CD4-positive, alpha-beta T cell treated with Interleukin-2 at 100 ng/mL for 4 hours (primary cell): ENCODE measurements at regions not wholly inside any gene's neighbourhood (a gene's known extent, or its start where the extent isn't known, plus 50 kb on each side); places are given as distances from the start of the nearest gene placed in this dataset.
"Not testable (repeated sequence)": the region's sequence is repeated elsewhere in the genome, so short reads cannot be mapped to it uniquely, and the experiment has no call there.

ENCODE experiments used
- DNase-seq: peaks from one replicate; pipeline ENCODE4 v3.0.0-alpha.2; 2020; ENCODE audit warnings: low spot score

DNA sequence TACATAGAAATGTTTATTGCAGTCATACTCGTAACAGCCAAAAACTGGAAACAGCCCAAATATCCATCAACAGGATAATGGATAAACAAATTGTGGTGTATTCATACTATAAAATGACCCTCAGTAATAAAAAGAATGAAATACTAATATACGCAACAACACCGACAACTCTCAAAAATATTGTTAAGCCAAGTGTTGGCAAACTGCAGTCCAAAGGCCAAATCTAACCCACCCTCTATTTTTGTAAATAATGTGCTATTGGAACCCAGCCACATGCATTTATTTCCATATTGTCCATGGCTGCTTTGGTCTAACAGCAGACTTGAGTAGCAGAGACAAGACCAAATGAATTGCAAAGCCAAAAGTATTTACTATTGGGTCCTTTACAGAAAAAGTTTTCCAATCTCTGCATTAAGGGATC, 151.0 kb downstream of the MREG start:
- no peak for DNase-seq

GRCh38 chr2:215861607-215862350, 151.6 kb downstream of the MREG start:
- DNase-seq = no peak

DNA sequence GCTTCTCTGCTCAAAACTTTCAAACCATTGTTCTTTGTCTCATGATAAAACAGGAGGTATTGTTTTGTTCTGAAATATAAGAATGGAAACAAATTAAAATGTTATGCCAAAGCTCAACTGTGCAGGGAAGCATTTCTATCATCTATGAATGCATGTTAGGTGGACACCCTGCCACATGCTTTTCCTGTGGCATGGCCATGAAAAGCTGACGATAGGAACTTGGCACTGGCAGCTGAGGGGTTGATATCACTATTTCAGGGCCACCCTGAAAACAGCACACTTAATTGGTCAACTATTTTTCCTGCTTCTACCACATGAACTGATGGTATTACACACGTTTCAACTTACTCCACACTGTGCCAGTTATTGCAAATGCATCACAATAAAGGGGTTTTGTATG, 157.3 kb downstream of the MREG start:
- DNase-seq = no peak

DNA sequence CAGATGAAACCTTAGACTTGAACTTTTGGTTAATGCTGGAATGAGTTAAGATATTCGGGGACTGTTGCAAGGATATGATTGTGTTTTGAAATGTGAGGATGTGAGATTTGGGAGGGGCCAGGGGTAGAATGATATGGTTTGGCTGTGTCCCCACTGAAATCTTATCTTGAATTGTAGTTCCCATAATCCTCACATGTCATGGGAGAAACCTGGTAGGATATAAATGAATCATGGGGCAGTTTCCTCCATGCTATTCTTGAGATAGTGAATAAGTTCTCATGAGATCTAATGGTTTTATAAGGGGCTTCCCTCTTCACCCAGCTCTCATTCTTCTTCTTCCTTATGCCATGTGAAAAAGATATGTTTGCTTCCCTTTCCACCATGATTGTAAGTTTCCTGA, 158.0 kb downstream of the MREG start:
- not testable (repeated sequence) for DNase-seq

DNA sequence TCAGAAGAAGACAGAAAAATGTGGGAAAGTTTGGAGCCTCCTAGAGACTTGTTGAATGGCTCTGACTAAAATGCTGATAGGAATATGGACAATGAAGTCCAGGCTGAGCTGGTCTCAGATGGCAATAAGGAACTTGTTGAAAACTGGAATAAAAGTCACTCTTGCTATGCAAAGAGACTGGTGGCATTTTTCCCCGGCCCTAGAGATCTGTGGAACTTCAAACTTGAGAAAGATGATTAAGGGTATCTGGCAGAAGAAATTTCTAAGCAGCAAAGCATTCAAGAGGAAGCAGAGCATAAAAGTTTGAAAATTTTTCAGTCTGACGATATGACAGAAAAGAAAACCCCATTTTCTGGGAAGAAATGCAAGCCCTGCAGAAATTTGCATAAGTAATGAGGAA, 159.3 kb downstream of the MREG start:
- no peak for DNase-seq

GRCh38 chr2:215851696-215852095, 161.7 kb downstream of the MREG start:
- no peak for DNase-seq

DNA sequence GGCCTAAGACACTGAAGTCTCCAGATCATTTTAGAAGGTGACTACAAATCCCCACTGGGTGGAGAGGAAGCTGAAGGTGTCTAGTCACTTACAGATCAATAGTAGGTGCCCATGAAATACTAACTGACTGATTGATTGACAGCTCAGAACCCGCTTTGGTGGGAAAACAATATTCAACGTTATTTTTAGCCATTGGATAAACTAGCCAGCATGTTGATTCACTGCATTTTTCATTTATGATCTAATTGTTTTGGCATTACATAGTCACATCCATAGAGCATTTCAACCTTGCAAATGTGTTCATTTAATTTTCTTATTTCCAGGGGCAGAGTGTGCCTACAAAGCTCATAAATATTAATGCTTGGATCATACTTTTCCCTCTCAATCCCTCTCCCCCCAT, 162.3 kb downstream of the MREG start:
- no peak for DNase-seq

- no peak for DNase-seq
Measured at GRCh38 chr2:215850380-215850779, 163.0 kb downstream of the MREG start.

GRCh38 chr2:215849771-215850170, 163.6 kb downstream of the MREG start:
- DNase-seq = no peak

- DNase-seq = no peak
Measured at GRCh38 chr2:215848698-215849097, 164.7 kb downstream of the MREG start.

- no peak for DNase-seq
Measured at GRCh38 chr2:215848146-215848545, 165.2 kb downstream of the MREG start.

DNA sequence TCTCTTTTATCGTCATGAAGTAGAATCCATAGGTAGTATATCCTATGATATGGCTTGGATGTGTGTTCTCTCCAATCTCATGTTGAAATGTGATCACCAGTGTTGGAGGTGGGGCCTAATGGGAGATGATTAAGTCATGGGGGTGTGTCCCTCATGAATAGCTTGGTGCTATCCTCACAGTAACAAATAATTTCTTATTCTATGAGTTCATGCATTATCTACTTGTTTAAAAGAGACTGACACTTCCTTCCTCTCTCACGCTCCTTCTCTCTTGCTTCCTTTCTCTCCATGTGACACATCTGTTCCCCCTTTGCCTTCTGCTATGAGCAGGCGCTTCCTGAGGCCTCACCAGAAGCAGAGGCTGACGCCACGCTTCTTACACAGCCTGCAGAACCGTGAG, 165.6 kb downstream of the MREG start:
- DNase-seq = no peak

DNA sequence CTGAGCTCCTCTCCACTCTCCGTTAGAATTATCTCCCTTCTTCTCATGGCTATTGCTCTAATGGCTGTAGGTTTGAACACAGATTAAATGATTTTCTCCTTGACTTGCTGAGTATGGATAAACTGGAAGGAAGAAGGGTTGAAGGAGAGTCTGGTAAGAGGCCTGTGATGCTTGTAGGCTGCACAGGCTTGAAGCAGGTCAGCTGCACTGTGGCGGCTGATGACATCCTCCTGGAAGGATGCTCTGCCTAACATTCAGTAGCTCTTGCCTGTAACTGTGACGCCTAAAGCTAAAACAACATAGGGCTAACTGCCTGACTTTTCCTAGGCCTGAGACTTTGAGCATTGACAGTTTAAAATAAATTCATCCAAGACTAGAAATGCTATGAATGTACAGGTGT, 166.3 kb downstream of the MREG start:
- no peak for DNase-seq

- no peak for DNase-seq
Measured at GRCh38 chr2:215845839-215846586, 167.3 kb downstream of the MREG start.

DNA sequence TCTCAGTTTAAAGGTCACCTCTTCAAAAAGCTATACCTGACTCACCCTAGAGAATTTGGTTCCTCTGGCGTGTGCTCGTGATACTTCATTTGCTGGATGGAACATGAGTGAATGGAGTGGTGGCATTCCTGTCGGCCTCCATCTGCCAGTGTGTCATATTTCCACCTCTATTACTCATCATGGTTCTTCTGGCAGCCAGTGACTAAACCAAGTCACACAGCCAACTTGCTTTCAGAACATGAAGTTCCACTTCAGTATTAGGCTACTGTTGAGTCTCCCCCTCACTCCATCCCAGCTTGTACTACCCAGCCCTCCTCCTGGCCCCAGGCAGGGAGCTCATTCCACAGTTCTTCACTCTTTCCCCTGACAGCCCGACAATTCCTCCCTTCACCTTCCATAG, 169.8 kb downstream of the MREG start:
- no peak for DNase-seq

- DNase-seq = no peak
Measured at GRCh38 chr2:215841175-215841816, 172.1 kb downstream of the MREG start.

DNA sequence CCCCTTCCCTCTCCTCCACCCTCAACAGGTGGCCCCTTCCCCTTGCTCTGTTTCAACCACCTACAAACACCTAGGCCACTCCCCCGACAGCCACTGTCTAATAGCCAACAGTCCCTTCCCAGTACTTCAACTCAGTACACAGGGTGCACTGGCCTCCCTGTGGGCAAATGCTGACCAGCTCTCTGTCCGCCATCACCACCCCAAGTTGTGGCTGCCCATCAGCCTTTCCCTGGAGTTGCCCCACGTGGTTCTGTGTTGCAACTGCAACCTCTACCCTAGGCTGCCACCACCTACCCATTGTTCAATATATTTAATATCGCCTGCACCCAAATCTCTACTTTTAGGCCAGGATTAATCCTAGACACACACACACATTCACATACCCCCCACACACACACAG, 173.5 kb downstream of the MREG start:
- no peak for DNase-seq

- no peak for DNase-seq
Measured at GRCh38 chr2:215839309-215839708, 174.0 kb downstream of the MREG start.

DNA sequence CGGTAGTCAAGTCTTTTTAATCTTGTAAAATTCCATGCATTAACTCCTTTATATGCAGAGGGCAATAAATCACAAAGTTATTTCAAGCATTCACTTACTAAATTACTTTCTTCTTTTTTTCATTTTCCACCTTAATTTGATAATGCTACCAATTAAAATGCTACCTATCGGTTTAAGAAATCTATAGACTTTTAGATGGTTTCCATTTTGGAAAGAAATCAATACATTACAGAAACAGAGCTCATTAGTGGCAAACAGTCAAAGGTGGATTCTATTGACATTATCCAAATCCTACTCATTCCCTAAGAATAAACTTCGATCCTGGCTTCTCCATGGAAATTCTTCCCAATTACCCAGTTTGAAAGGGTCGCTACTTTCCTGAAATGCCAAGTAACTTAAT, 176.5 kb downstream of the MREG start:
- no peak for DNase-seq

GRCh38 chr2:215835657-215836056, 177.7 kb downstream of the MREG start:
- DNase-seq = no peak

- DNase-seq = no peak
Measured at GRCh38 chr2:215835231-215835630, 178.1 kb downstream of the MREG start.

DNA sequence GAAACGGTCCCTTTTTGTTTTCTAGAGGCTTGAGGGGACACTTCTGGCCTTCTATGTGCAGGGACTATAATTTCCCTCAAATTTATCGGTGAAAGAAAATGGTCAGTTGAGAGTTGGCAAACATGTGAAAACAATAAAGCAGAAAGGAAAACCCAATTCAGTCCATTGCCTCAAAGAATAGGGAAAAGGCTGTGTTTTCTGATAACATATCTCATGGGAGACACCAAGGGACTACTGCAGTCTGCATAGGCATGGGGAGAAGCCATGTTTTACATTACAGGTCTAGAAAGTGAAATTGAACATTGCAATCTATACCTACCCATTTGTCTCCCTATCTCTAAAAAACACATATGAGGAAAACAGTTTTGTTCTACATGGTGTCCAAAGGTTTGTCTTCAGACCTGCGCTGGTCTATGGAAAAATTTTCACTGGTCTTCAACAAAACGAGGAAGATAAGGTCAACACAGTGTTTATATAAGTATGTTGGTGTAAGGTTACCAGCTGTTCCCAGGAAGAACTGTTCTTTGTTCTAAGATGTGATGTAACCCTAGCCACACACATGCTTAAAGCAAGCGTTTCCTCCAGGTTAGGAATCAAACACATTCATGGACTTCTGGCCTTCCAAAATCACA, 179.7 kb downstream of the MREG start:
- no peak for DNase-seq

DNA sequence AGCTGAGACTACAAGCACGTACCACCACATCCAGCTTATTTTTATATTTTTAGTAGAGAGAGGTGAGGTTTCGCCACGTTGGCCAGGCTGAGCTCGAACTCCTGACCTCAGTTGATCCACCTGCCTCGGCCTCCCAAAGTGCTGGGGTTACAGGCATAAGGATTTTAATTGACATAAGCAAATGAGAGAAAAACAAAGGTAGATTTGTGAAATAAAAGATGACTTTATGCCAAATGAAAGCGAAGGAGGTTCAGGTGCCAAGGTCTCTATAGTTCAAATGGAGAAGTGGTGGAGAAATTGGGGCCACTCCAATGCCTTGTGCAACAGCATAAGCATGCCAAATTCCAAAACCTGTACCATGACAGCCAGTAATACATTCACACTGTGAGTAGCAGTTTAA, 180.6 kb downstream of the MREG start:
- no peak for DNase-seq
